Brain pericyte (primary cell): ENCODE measurements at regions not wholly inside any gene's neighbourhood (a gene's known extent, or its start where the extent isn't known, plus 50 kb on each side); places are given as distances from the start of the nearest gene placed in this dataset.
"Not testable (repeated sequence)": the region's sequence is repeated elsewhere in the genome, so short reads cannot be mapped to it uniquely, and the experiment has no call there.

Experiments used
- DNase-seq: peaks from one replicate; pipeline ENCODE4 v3.0.0-alpha.2; 2012; ENCODE audit warnings: low read depth, low spot score

- not testable (repeated sequence) for DNase-seq
Measured at GRCh38 chr1:85520826-85521820, 56.2 kb upstream of the DDAH1 start.

DNA sequence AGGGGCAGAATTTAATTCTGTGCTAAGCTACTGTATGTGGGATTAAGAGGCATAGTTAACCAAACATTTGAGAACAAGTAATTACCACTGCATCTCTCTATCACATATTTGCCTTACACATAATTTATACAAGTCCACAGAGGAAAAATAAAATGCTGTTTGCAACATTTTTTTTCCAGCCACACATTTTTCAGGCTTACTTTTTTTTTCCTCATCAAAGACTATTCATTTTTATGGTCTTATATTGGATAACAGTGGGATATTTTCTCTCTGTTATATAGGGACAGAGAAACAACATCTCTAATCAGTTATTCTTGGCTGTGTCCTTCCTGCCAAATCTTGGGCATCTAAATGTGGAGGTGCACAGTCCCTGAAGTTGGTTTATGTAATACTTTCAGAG lies 57.5 kb upstream of the DDAH1 start:
- not testable (repeated sequence) for DNase-seq

GRCh38 chr1:85523061-85523460 lies 57.5 kb upstream of the CCN1 start:
- DNase-seq: not testable (repeated sequence)

- DNase-seq: not testable (repeated sequence)
Measured at GRCh38 chr1:85524281-85524886, 56.2 kb upstream of the CCN1 start.

- not testable (repeated sequence) for DNase-seq
Measured at GRCh38 chr1:85525591-85525991, 55.0 kb upstream of the CCN1 start.

DNA sequence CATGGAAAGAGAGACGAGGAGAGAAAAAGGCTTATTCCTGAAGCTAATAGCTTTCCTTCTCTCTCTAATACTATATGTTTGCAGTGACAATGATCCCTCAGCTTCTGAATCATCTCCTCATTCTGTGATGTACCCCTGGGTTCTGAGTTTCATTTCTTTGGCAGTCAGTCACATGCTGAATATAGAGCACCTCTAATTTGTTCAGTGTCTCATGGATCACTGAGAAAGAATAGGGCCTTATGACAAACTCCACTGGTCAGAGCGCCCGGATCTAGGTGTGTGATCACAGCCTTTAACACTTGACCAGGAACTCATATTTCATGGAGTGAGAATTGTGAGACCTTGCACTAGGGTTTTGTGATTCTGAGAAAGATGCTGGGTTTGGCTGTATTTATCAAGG lies 54.3 kb upstream of the CCN1 start:
- DNase-seq: not testable (repeated sequence)

- peak; percentile 18 for DNase-seq
Measured at GRCh38 chr1:85527145-85527544, 53.4 kb upstream of the CCN1 start.
